GM12873 (cell line): ENCODE measurements at regions not wholly inside any gene's neighbourhood (a gene's known extent, or its start where the extent isn't known, plus 50 kb on each side); places are given as distances from the start of the nearest gene placed in this dataset.

Experiments used
- TF ChIP-seq, protein P1 (sequence below): IDR thresholded peaks from 2 replicates; pipeline ENCODE4 v1.5.1; 2012; ENCODE audit warnings: low read depth, mild to moderate bottlenecking, moderate library complexity, low read length, control low read depth; ENCODE audit not compliant: insufficient read depth; ENCODE audit errors: missing control alignments

DNA sequence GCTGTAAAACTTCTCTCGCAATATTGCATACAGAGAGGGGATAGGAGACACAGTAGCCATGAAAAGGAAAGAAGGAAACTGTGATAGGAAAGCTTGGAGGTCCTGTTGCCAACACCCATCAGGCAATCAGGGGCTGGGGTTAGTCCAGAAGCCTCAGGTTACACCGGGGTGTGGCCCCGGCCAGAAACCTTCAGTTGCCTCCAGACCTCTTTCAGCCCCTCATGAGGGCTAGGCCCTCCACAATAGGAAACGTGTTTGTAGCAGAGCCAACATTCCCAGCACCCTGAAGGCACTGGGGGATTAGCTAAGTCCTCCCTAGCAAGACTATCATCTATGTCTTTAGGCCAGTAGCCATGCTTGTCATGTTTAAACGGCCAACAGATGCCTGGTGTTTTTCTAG, 1048.0 kb upstream of the CNTN5 start:
- TF ChIP-seq, protein P1, sequence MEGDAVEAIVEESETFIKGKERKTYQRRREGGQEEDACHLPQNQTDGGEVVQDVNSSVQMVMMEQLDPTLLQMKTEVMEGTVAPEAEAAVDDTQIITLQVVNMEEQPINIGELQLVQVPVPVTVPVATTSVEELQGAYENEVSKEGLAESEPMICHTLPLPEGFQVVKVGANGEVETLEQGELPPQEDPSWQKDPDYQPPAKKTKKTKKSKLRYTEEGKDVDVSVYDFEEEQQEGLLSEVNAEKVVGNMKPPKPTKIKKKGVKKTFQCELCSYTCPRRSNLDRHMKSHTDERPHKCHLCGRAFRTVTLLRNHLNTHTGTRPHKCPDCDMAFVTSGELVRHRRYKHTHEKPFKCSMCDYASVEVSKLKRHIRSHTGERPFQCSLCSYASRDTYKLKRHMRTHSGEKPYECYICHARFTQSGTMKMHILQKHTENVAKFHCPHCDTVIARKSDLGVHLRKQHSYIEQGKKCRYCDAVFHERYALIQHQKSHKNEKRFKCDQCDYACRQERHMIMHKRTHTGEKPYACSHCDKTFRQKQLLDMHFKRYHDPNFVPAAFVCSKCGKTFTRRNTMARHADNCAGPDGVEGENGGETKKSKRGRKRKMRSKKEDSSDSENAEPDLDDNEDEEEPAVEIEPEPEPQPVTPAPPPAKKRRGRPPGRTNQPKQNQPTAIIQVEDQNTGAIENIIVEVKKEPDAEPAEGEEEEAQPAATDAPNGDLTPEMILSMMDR, result no peak

DNA sequence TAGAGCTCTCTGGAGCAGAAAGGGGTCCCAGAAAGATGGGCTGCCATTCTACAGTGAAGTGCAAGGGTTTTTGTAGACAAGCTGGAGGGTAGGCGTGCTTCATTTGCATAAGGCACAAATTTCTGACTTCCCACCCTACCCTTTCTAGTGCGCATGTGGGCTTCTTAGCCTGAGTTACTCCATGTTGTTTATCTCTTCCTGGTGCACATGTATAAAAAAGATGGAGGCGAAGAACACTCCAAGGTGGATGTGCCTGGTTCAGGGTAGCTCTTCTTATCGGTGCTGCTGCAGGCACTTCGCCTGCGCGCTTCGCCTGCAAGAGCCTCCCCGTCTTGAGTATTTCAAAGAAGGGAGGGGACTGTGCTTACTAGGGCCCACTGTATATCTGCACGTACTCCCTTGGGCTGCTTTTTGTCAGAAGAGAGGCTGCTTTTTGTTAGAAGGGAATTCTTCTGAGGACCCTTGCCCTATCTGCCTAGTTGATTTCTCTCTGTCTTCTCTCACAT, 1047.3 kb upstream of the CNTN5 start:
- TF ChIP-seq, protein P1, result no peak

GRCh38 chr11:97974798-97975498, 1045.8 kb upstream of the CNTN5 start:
- TF ChIP-seq, protein P1, result no peak

GRCh38 chr11:97977726-97978125, 1043.0 kb upstream of the CNTN5 start:
- TF ChIP-seq, protein P1, result no peak

DNA sequence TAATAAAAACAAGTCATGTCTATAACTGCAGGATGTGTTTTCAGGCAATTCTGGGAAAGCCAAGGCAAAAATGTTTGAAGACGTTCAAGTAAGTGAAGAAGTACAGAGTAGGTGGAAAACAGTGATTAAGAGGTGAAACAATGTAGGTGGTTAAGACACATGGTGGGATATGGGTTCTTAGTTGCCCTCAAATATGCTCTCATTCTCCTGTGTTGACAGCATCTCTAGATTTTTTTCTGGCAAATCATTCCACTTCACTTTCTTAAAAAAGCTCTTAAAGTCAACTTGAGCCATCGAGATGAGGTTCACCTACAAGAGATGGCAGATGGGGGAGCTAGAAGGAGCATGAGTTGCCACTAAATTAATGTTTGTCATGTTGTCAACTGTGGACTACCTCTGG, 1041.0 kb upstream of the CNTN5 start:
- TF ChIP-seq, protein P1, result no peak

GRCh38 chr11:97982512-97982911, 1038.2 kb upstream of the CNTN5 start:
- TF ChIP-seq, protein P1, result no peak

DNA sequence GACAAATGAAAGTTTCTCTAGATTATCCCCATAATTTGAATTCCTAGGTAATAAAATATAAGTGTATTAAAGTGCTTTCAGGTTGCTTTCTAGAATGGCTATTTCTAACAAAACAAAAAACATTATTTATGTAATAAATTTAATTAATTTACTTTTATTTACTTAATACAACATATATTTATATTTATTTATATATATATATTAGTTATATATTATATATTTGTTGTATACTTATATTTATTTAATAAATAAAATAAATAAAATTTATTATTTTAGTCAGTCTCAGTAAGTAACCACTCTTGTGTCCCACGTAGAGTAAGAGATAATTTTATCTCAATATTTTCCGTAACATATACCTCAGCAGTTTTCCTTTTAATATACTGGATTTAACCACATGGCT, 1031.6 kb upstream of the CNTN5 start:
- TF ChIP-seq, protein P1, result no peak
